H1 (cell line): ENCODE measurements at regions not wholly inside any gene's neighbourhood (a gene's known extent, or its start where the extent isn't known, plus 50 kb on each side); places are given as distances from the start of the nearest gene placed in this dataset.

Experiments
- CHD7 ChIP-seq: fragments of 300-600 bp; sonication (generic); IDR thresholded peaks from 2 replicates; pipeline ENCODE4 v1.7.1; 2012; ENCODE audit warnings: low read length, moderate library complexity, mild to moderate bottlenecking, inconsistent platforms; ENCODE audit not compliant: insufficient replicate concordance
- CREB1 ChIP-seq: IDR thresholded peaks from 2 replicates; pipeline ENCODE4 v1.6.1; 2012; ENCODE audit warnings: inconsistent platforms
- HDAC6 ChIP-seq: IDR thresholded peaks from one replicate; pipeline ENCODE4 v1.7.1; 2012; ENCODE audit warnings: low read depth, mild to moderate bottlenecking, inconsistent platforms, low read length, moderate library complexity
- KDM1A ChIP-seq: fragments of 200-600, 300-600 bp; sonication (generic); IDR thresholded peaks from 2 replicates; pipeline ENCODE4 v1.7.1; 2016; ENCODE audit warnings: mild to moderate bottlenecking, low read length, borderline replicate concordance
- POLR2A ChIP-seq, 2 experiments: IDR thresholded peaks; 1 replicate in 1 of 2; 2 replicates in 1 of 2; pipeline ENCODE4 v1.6.1; 2011; ENCODE audit warnings: low read depth in 2 of 2, low read length in 2 of 2, mild to moderate bottlenecking in 2 of 2; ENCODE audit errors: control extremely low read depth in 1 of 2
- SIX5 ChIP-seq: IDR thresholded peaks from 2 replicates; pipeline ENCODE4 v1.6.1; 2011; ENCODE audit warnings: mild to moderate bottlenecking, low read depth, low read length
- SP1 ChIP-seq: IDR thresholded peaks from 2 replicates; pipeline ENCODE4 v1.6.1; 2011; ENCODE audit warnings: low read depth, low read length
- TF ChIP-seq, protein P1 (sequence below): IDR thresholded peaks from 2 replicates; pipeline ENCODE4 v1.6.1; 2011; ENCODE audit warnings: low read depth, mild to moderate bottlenecking, low read length; ENCODE audit not compliant: insufficient read depth

- TF ChIP-seq CHD7, result no peak
- no peak for TF ChIP-seq SIX5
- TF ChIP-seq KDM1A, result no peak
- TF ChIP-seq CREB1, result no peak
- TF ChIP-seq SP1, result no peak
- TF ChIP-seq POLR2A (IDR thresholded peaks at IDR 0.05; ENCODE audit: control extremely low read depth in 1 of 2, low read depth in 2 of 2, low read length in 2 of 2), result no peak
- no peak for TF ChIP-seq HDAC6
- TF ChIP-seq, protein P1, sequence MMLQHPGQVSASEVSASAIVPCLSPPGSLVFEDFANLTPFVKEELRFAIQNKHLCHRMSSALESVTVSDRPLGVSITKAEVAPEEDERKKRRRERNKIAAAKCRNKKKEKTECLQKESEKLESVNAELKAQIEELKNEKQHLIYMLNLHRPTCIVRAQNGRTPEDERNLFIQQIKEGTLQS, result no peak
- TF ChIP-seq, all 59 proteins: peak for 0
Measured at GRCh38 chr2:108148555-108148954, 91.2 kb upstream of the SULT1C3 start (continued).
